ENCODE measurements at regions not wholly inside any gene's neighbourhood (a gene's known extent, or its start where the extent isn't known, plus 50 kb on each side); places are given as distances from the start of the nearest gene placed in this dataset.

DNA sequence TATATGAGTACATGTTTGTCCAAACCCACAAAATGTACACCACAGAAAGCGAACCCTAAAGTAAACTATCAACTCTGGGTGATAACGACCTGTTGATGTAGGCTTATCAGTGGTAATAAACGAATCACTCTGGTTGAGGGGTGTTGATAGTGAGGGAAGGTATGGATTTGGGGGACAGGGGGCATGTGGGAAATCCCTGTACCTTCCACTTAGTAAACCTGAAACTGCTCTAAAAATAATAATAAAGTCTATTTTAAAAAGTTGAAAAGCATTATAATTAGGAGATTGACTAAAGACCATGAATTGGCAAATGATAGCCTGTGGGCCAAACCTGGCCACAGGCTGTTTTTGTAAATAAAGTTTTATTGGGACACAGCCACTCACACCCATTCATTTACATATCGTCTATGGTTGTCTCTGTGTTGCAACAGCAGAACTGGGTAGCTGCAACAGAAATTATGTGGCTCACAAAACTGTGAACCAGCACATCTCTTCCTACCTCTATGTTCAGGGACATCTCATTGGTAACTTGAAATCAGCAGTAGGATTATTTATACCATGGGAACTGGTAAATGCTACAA lies 85.5 kb upstream of the CDYL2 start:
- ATAC-seq (ENCODE audit: low FRiP score in 2 of 2) = no peak
- Histone ChIP-seq H3K27ac (no peak overlapping the region), H3K4me3 (no peak overlapping the region), H3K9me3 (no peaks in the 10 kb centered on the region), H3K27me3 (no peaks in the 10 kb centered on the region), H3K4me1 (no peaks in the 10 kb centered on the region), H3K36me3 (no peaks in the 10 kb centered on the region)
- WGBS, 2 donors = 66 to 67% methylated on average over 4 of the region's 4 CpGs
- no peak for DNase-seq
- TF ChIP-seq POLR2AphosphoS5 (IDR thresholded peaks at IDR 0.05) = no peak
- TF ChIP-seq EP300 (IDR thresholded peaks at IDR 0.05) = no peak
- TF ChIP-seq, protein P1, sequence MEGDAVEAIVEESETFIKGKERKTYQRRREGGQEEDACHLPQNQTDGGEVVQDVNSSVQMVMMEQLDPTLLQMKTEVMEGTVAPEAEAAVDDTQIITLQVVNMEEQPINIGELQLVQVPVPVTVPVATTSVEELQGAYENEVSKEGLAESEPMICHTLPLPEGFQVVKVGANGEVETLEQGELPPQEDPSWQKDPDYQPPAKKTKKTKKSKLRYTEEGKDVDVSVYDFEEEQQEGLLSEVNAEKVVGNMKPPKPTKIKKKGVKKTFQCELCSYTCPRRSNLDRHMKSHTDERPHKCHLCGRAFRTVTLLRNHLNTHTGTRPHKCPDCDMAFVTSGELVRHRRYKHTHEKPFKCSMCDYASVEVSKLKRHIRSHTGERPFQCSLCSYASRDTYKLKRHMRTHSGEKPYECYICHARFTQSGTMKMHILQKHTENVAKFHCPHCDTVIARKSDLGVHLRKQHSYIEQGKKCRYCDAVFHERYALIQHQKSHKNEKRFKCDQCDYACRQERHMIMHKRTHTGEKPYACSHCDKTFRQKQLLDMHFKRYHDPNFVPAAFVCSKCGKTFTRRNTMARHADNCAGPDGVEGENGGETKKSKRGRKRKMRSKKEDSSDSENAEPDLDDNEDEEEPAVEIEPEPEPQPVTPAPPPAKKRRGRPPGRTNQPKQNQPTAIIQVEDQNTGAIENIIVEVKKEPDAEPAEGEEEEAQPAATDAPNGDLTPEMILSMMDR (IDR thresholded peaks at IDR 0.05) = no peak
- no peak for TF ChIP-seq POLR2A (IDR thresholded peaks at IDR 0.05)

DNA sequence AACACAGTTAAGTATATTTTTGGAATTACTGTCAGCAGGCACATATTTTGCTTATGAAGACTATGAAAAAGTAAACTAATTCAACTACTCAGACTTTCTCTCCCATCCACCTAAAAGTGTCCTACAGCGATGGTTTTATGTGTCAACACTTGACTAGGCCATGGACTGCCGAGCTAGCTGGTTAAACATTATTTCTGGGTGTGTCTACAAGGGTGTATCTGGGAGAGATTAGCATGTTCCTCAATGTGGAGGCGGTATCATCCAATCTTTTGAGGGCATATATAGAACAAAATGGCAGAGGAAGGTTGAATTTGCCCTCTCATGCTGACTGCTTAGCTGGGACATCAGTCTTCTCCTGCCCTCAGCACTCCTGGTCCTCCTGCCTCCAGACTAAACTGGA lies 82.7 kb upstream of the CDYL2 start:
- WGBS, 2 donors = 75 to 79% methylated on average over 3 of the region's 3 CpGs
- H3K27ac ChIP-seq = no peak overlapping the region
- ATAC-seq (ENCODE audit: low FRiP score in 2 of 2) = no peak
- H3K4me3 ChIP-seq = no peak overlapping the region
- TF ChIP-seq, protein P1 (IDR thresholded peaks at IDR 0.05) = no peak
- TF ChIP-seq POLR2AphosphoS5 (IDR thresholded peaks at IDR 0.05) (no peak), POLR2A (IDR thresholded peaks at IDR 0.05) (no peak), EP300 (IDR thresholded peaks at IDR 0.05) (no peak)
- DNase-seq = no peak
- H3K9me3 ChIP-seq = no peaks in the 10 kb centered on the region
- no peaks in the 10 kb centered on the region for H3K36me3 ChIP-seq
- H3K4me1 ChIP-seq = no peaks in the 10 kb centered on the region
- H3K27me3 ChIP-seq = no peaks in the 10 kb centered on the region

DNA sequence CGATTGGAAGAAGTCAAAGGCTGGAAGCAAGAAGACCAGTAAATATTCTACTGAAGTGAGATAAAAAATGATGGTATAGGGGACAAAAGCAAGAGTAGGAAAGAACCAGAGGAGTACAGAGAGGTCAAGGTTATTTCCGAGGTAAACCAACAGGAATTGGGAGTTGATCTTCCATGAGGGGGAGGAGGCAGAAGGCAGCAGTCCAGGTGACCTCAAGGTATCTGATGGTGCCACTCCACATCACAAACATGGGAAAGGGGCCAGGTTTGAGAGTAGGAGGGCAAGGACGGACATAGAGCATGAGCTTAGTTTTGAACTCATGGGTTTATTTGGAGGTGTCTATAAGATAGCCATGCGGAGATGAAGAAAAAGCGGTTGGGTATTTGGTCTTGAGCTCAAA lies 79.4 kb upstream of the CDYL2 start:
- Histone ChIP-seq H3K36me3 (no peaks in the 10 kb centered on the region), H3K4me1 (no peaks in the 10 kb centered on the region), H3K4me3 (no peak overlapping the region), H3K9me3 (no peaks in the 10 kb centered on the region), H3K27ac (no peak overlapping the region), H3K27me3 (no peaks in the 10 kb centered on the region)
- DNase-seq (no peak), ATAC-seq (ENCODE audit: low FRiP score in 2 of 2) (no peak)
- TF ChIP-seq POLR2AphosphoS5 (IDR thresholded peaks at IDR 0.05) (no peak), POLR2A (IDR thresholded peaks at IDR 0.05) (no peak), EP300 (IDR thresholded peaks at IDR 0.05) (no peak)
- TF ChIP-seq, protein P1 (IDR thresholded peaks at IDR 0.05) = no peak
- WGBS, 2 donors = 85 to 94% methylated on average over 5 of the region's 5 CpGs

DNA sequence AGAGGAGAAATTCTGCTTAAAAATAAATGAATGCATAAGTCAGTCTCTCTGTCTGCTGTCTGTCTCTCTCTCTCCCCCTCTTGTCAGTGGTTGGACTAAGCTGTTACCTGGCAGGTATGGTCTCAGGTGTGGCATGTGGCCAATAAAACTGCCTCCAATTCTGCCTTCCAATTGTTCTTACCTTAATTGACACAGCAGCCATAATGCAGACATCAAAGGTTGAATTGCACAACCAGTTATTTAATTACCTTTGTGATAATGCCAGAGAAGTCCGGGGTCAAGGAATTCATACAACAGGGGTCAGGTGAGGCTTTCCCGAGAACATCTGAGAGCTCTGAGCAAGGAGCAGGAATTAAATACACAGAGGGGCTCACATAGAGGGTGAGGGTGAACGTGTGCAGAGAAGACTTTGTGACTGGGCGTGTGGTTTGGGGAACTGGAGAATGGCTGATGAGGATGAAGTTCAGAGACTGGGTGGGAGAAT lies 78.8 kb upstream of the CDYL2 start:
- whole genome bisulfite sequencing, 2 donors = 50 to 59% methylated on average over 4 of the region's 4 CpGs

More for the DNA sequence above, 78.8 kb upstream of the CDYL2 start:
- Histone ChIP-seq H3K4me3 (no peak overlapping the region), H3K27me3 (no peaks in the 10 kb centered on the region), H3K4me1 (no peaks in the 10 kb centered on the region), H3K36me3 (no peaks in the 10 kb centered on the region), H3K27ac (no peak overlapping the region), H3K9me3 (no peaks in the 10 kb centered on the region)
- DNase-seq = no peak
- no peak for TF ChIP-seq POLR2A (IDR thresholded peaks at IDR 0.05)
- TF ChIP-seq EP300 (IDR thresholded peaks at IDR 0.05) = no peak
- no peak for TF ChIP-seq POLR2AphosphoS5 (IDR thresholded peaks at IDR 0.05)
- TF ChIP-seq, protein P1 (IDR thresholded peaks at IDR 0.05) = no peak
- no peak for ATAC-seq (ENCODE audit: low FRiP score in 2 of 2)
